ENCODE measurements at regions not wholly inside any gene's neighbourhood (a gene's known extent, or its start where the extent isn't known, plus 50 kb on each side); places are given as distances from the start of the nearest gene placed in this dataset.

DNA sequence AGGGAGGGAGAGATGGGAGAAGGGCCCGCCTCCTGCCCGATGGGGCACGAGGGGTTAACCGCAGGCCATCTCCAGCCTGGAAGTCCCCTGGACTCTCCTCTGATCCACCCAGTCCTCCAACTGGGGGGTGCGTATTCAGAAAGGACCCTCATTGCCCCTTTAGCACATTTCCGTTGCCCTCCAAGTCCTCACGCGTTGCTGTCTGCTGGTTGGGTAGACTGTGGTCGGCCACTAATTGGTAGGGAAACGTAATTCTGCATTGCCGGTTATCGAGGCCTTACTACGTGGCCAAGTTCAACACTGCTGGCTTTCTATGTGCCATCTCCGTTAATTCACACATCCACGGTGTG lies 103.4 kb downstream of the FOXL1 start:
- TF ChIP-seq, protein P1, sequence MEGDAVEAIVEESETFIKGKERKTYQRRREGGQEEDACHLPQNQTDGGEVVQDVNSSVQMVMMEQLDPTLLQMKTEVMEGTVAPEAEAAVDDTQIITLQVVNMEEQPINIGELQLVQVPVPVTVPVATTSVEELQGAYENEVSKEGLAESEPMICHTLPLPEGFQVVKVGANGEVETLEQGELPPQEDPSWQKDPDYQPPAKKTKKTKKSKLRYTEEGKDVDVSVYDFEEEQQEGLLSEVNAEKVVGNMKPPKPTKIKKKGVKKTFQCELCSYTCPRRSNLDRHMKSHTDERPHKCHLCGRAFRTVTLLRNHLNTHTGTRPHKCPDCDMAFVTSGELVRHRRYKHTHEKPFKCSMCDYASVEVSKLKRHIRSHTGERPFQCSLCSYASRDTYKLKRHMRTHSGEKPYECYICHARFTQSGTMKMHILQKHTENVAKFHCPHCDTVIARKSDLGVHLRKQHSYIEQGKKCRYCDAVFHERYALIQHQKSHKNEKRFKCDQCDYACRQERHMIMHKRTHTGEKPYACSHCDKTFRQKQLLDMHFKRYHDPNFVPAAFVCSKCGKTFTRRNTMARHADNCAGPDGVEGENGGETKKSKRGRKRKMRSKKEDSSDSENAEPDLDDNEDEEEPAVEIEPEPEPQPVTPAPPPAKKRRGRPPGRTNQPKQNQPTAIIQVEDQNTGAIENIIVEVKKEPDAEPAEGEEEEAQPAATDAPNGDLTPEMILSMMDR (IDR thresholded peaks at IDR 0.05), result no peak
- DNase-seq (ENCODE audit: low spot score), result no peak
- Histone ChIP-seq H3K4me3 (peak overlapping the region; percentile 61), H3K27ac (peak overlapping the region; percentile 89 to 92)

DNA sequence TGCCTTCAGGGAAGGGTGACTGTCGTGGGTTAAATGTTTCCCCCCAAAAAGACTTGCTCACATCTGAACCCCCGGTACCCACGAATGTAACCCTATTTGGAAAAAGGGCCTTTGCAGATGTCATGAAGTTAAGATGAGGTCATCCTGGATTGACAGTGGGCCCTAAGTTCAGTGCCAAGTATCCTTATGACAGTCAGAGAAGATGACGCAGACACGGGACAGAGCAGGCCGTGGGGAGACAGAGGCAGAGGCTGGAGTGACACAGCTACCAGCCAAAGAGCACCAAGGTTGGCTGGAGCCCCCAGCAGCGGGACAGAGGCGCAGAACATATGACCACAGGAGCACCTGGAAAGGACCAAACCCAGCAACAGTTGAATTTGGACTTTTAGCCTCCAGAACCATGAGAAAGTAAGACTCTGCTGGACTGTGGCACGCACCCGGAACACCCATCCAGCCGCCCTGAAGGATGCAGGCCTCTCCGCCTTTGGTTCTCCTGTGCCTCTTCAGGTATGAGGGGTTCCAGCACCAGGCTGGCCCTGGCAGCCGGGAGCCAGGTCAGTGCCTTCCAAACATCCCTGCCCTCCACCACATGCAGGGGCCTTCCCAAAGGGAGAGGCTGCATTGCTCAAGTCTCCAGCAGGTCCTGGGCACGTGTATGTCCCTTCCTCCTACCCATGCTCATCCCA lies 104.0 kb downstream of the FOXL1 start:
- no peak overlapping the region for H3K4me3 ChIP-seq
- TF ChIP-seq, protein P1 (IDR thresholded peaks at IDR 0.05), result no peak
- peak overlapping the region; percentile 89 to 92 for H3K27ac ChIP-seq
- no peak for DNase-seq (ENCODE audit: low spot score)

DNA sequence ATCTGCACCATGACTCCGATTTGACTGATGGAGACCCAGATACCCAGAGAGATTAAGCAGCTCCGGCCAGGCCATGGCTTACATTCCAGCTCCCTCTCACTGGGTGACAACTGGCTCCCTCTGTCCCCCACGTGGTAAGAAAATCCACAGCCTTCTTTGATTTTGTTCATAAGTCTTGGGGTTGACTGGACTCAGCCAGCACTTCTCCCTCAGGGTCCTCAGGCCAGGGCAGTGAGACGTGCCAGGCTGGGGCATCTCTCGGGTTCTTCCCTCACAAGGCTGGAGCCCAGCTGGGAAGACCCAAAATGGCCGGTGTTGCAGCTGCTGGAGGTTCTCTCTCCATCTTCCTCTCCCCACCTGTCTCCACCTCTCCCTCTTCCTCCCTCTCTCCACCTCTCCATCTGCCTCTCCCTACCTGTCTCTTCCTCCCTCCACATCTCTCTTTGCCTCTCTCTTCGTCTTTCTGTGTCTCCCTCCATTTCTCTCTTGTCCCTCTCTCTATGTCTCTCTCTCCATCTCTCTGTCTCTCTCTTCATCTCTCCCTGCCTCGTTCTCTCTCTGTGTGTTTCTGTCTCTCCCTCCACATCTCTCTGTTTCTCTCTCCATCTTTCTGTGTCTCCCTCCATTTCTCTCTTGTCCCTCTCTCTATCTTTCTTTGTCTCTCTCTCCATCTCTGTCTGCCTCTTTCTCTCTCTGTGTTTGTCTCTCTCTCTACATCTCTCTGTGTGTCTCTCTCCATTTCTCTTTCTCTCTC lies 105.3 kb downstream of the FOXL1 start:
- Histone ChIP-seq H3K27ac (peak overlapping the region; percentile 89 to 92), H3K4me3 (peak overlapping the region; percentile 18)
- DNase-seq (ENCODE audit: low spot score), result no peak
- TF ChIP-seq, protein P1 (IDR thresholded peaks at IDR 0.05), result no peak

DNA sequence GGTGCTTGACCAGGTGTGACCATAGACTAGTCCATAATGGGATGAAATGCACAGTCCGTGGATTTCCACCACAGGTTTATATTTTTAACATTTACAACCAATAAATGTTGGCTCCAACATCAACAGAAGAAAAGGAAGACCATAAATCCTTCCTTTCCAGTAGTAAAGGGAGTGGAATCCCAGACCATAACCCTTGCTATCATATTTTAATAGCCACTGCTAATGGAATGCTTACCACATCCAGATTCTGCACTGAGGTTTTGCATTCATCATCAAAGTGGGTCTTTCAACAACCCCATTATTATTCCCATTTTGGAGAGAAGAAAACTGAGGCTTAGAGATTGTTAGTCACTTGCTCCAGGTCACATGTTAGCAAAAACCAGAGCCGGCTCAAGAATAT lies 106.7 kb downstream of the FOXL1 start:
- Histone ChIP-seq H3K4me3 (no peak overlapping the region), H3K27ac (no peak overlapping the region)
- DNase-seq (ENCODE audit: low spot score), result no peak
- TF ChIP-seq, protein P1 (IDR thresholded peaks at IDR 0.05), result no peak

DNA sequence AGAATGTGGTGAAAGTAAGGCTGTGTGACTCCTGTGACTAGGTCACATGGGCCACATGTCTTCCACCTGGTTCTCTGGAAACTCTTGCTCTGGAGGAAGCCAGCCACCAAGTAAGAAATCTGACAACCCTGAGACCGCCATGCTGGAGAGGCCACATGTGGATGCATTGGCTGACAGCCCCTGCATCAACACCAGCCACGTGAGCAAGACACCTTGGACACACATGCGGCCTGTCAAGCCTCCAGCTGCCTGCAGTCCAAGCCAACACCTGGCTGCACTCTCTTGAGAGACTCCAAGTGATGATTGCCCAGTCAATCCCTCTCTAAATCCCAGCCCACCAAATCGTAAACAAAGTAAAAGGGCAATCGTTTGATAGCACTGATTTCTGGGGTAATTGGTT lies 112.6 kb downstream of the FOXL1 start:
- Histone ChIP-seq H3K27ac (no peak overlapping the region), H3K4me3 (no peak overlapping the region)
- no peak for DNase-seq (ENCODE audit: low spot score)
- TF ChIP-seq, protein P1 (IDR thresholded peaks at IDR 0.05), result no peak

DNA sequence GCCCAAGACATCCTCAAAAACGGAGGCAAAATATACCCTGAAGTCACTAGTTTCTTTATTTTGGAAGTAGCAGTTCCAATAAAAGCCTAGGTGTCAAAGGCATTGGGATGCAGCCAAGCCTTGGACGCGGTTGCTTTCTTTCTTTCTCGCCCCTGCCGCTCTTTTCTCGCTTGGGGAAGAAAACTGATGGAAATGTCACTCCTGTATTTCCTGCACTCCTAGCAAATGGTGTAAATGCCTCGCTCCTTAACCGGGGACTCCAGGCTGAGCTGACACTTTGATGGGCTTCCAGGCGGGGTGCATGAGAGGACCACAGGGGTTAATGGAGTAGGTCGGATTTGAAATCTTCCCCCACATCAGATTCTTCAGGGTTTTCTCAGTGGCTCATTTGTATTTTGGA lies 114.1 kb downstream of the FOXL1 start:
- TF ChIP-seq, protein P1 (IDR thresholded peaks at IDR 0.05), result no peak
- Histone ChIP-seq H3K27ac (no peak overlapping the region), H3K4me3 (no peak overlapping the region)
- DNase-seq (ENCODE audit: low spot score), result no peak

DNA sequence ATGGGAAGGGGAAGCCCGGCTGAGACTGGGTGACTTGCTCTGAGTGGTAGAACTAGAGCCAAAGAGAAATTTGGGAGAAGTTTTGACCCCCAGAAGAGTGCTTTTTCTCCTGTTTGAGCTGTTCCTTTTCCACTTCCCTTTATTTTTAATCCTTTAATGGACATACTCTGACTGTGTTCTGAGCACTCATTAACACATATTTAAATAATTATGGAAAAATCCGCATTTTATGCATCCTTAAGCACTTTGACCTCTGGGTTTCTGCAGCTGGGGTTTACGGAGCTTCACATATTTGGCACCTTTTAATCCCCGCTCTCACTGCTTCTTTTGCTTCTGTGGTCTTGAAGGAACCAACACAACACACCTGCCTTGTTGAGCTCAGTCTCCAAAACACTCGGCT lies 114.7 kb downstream of the FOXL1 start:
- Histone ChIP-seq H3K4me3 (no peak overlapping the region), H3K27ac (no peak overlapping the region)
- DNase-seq (ENCODE audit: low spot score), result no peak
- TF ChIP-seq, protein P1 (IDR thresholded peaks at IDR 0.05), result no peak

Measured in coronary artery (tissue), 2 donors.